ENCODE measurements at regions not wholly inside any gene's neighbourhood (a gene's known extent, or its start where the extent isn't known, plus 50 kb on each side); places are given as distances from the start of the nearest gene placed in this dataset.
"Not testable (repeated sequence)": the region's sequence is repeated elsewhere in the genome, so short reads cannot be mapped to it uniquely, and the experiment has no call there.

DNA sequence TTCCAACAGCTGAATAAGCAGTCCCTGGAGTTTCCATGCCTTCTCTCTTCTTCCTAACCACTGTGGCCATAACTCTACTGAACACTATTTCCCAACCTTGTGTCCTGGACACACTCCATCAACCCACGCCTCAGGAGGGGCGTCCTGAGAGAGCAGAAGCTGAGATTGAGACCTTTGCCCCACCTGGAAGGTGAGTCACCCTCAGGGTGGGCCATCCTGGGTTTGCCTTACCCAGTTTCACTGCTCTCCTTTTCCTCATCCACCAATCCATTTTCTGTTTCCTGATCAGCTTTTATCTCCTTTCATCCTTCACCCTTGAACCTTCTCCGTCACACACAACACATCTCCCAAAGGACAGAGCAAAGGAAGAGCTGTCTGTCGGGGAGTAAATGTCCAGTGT is 91.4 kb downstream of the TMEM130 start:
- DNase-seq: no peak

DNA sequence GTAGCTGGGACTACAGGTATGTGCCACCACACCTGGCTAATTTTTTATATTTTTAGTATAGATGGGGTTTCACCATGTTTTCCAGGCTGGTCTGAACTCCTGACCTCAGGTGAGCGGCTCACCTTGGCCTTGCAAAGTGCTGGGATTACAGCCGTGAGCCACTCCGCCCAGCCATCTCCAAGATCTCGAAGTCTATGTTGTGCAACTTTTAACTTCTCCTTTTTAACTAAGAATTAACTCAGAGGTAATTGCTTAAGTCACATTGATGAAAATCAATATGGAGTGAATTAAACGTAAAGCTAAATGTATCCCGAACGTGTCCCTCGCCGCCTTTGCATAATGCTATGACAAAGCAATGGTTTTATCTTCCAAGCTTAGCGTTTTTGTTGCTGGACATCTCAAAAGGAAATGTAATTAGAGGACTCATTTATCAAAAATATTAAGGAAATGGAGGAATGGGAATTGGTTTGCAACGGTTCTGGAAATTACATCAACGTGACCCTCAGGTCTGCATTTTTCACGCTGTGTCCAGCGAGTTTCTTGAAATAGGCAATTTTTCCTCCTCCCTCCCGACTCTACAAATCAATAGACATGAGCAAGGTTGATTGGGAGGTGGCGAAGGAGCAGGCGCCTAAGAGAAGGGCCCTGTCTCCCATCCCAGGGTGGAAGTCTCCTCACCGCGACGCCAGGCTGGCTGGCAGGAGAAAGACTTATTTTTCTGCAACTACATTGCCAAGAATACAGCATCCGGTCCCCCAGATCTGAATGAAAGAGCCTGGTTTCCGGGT is 89.8 kb downstream of the TMEM130 start:
- no peak for DNase-seq

DNA sequence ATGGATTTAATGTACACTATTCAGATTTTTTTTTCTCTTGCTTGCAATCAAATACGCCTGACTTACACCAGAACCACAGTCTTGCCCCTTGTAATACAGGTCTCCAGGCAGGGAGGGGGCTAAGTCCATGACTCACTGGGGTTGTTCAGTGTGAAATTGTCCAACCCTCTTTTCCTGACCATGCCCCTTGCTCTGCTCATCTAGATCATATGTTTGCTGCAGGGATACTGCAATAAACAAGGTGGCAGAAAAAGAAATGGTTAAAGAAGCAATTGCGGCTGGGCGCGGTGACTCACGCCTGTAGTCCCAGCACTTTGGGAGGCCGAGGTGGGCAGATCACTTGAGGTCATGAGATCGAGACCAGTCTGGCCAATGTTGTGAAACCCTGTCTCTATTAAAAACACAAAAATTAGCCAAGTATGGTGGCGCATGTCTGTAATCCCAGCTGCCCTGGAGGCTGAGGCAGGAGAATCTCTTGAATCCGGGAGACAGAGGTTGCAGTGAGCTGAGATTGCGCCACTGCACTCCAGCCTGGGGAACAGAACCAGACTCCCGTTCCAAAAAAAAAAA is 85.5 kb downstream of the TMEM130 start:
- no peak for DNase-seq

DNA sequence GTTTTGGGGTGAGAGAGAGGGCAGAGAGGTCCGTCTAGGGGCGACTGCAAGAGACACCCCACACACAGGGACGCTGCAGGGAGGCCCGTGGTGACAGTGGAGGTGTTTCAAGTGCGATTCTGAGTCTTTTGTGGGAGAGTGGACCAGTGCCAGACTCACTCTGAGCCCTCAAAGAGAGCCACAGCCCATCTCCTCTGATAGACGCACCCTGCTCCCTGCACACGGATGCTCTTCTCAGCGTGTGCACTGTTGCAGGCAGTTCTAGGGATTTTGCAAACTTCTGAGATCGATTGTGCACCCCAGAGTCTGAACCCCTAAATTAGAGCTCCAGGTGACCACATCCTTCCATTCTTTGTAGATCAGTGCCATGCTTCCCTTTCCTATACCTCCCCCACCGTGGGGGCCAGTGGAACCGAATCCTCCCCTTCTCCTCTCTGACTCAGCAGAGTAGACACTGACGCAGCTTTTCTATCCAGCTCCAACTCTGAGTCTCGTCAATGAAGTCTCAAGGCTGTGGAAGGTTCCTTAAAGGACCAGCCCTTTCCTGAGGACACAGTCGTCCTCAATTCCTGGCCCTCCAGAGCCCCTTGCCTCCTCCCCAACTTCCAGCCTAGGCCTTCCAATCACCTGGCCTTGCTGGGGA is 83.8 kb downstream of the TMEM130 start:
- DNase-seq: no peak

DNA sequence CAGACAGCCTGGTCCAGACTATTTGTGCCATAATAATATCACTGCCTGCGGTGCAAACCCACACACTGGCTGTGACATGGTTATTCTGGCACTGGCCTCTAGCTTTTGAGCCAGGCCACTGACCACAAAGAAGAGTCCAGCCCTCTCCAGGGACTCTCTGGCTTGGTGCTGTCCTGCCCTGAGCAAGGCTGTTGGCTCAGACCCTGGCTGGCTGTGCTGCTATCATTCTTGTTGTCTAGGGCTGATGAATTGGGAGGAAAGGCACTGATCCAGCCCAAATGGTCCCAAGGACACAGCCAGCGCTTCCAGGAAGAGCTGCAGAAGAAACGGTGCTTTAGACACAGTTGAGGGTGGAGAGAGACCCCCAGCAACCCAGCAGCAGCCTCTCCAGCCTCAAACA is 80.8 kb downstream of the TMEM130 start:
- DNase-seq: no peak

DNA sequence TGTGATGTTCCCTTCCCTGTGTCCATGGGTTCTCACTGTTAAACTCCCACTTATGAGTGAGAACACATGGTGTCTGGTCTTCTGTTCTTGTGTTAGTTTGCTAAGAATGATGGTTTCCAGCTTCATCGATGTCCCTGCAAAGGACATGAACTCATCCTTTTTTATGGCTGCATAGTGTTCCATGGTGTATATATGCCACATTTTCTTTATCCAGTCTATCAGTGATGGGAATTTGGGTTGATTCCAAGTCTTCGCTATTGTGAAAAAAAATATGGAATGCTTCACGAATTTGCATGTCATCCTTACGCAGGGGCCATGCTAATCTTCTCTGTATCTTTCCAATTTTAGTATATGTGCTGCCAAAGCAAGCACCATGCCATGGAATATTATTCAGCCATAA is 75.4 kb downstream of the TMEM130 start:
- not testable (repeated sequence) for DNase-seq

DNA sequence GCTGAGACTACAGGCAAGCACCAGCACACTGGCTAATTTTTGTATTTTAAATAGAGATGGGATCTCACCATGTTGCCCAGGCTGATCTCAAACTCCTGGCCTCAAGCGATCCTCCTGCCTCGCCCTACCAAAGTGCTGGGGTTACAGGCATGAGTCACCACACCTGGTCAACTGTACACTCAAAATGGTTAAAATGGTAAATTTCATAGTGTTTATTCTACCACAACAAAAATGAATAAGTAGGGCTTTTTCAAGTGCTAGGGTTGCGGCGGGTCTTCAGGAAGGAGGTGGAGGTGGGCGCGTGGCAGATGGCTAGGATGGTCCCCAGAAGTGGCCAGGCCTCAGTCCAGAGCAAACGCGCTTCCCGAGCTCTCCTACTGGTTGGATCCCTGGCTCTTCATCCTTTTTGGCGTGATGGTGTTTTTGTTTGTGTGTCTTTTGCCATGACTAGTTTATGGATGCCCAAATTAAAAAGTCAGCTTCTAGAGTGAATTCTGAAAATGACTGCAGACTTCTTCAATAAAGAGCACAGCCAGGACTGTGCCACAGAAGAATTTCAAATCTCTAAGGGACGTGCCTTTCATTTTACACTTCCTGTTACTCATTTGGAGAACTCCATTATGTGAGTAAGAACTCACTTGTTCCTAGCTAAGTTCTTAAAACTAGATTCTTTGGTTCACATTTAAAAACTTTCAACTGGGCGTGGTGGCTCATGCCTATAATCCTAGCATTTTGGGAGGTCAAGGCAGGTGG is 73.9 kb downstream of the TMEM130 start:
- no peak for DNase-seq
